ENCODE measurements at regions not wholly inside any gene's neighbourhood (a gene's known extent, or its start where the extent isn't known, plus 50 kb on each side); places are given as distances from the start of the nearest gene placed in this dataset.

DNA sequence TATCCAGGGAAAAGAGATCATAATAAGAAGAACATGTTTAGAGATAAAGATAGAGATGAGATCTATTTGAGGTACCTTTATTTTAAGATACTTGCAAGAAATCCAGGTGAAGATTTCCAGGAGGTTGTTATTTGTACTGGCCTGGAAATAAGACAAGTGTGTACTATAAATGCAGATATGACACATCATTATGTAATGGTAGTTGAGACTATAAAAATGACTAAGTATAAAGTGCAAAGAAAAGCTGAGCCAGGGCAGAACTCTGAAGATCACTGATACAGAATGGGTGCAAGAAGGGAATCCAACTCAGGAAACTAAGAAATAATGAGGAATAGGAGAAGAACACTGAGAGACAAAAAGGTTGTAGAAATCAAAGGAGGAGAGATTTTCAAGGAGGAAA lies 378.2 kb upstream of the PBX1 start:
- TF ChIP-seq POLR2A (IDR thresholded peaks at IDR 0.05; ENCODE audit: low read depth, low read length) (no peak), MYC (IDR thresholded peaks at IDR 0.05; ENCODE audit: low read depth, low read length) (no peak), POLR2AphosphoS5 (IDR thresholded peaks at IDR 0.05; ENCODE audit: insufficient read depth, low read depth, low read length) (no peak), EZH2 (IDR thresholded peaks at IDR 0.05; ENCODE audit: borderline replicate concordance, low read depth, low read length, severe bottlenecking) (no peak), FOS (IDR thresholded peaks at IDR 0.05; ENCODE audit: borderline replicate concordance, insufficient read depth, low read length) (no peak)
- TF ChIP-seq, protein P1, sequence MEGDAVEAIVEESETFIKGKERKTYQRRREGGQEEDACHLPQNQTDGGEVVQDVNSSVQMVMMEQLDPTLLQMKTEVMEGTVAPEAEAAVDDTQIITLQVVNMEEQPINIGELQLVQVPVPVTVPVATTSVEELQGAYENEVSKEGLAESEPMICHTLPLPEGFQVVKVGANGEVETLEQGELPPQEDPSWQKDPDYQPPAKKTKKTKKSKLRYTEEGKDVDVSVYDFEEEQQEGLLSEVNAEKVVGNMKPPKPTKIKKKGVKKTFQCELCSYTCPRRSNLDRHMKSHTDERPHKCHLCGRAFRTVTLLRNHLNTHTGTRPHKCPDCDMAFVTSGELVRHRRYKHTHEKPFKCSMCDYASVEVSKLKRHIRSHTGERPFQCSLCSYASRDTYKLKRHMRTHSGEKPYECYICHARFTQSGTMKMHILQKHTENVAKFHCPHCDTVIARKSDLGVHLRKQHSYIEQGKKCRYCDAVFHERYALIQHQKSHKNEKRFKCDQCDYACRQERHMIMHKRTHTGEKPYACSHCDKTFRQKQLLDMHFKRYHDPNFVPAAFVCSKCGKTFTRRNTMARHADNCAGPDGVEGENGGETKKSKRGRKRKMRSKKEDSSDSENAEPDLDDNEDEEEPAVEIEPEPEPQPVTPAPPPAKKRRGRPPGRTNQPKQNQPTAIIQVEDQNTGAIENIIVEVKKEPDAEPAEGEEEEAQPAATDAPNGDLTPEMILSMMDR (IDR thresholded peaks at IDR 0.05; ENCODE audit: extremely low read depth in 1 of 2, insufficient read depth in 1 of 2, low read depth in 1 of 2, low read length in 2 of 2) = no peak
- TF ChIP-seq, protein P2, sequence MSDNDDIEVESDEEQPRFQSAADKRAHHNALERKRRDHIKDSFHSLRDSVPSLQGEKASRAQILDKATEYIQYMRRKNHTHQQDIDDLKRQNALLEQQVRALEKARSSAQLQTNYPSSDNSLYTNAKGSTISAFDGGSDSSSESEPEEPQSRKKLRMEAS (IDR thresholded peaks at IDR 0.05; ENCODE audit: insufficient read depth, insufficient read length) = no peak
